NCI-H82 treated with DMSO at 0.1 percent for 48 hours (cell line): ENCODE measurements at regions not wholly inside any gene's neighbourhood (a gene's known extent, or its start where the extent isn't known, plus 50 kb on each side); places are given as distances from the start of the nearest gene placed in this dataset.

ENCODE experiments used
- DNase-seq: peaks from one replicate; lab custom pipeline; 2025; ENCODE audit not compliant: unreplicated experiment; lab: John Stamatoyannopoulos, UW

GRCh38 chr6:33952016-33952415 is 148.2 kb upstream of the MLN start:
- DNase-seq, result no peak

- no peak for DNase-seq
Observed at GRCh38 chr6:33950891-33951889, 147.4 kb upstream of the MLN start.

GRCh38 chr6:33950472-33950881 is 146.7 kb upstream of the MLN start:
- no peak for DNase-seq

GRCh38 chr6:33949877-33950435 is 146.2 kb upstream of the MLN start:
- DNase-seq, result no peak

GRCh38 chr6:33949111-33949510 is 145.3 kb upstream of the MLN start:
- DNase-seq, result no peak

- no peak for DNase-seq
Observed at GRCh38 chr6:33947916-33948594, 144.3 kb upstream of the MLN start.

- no peak for DNase-seq
Observed at GRCh38 chr6:33947047-33947446, 143.2 kb upstream of the MLN start.

GRCh38 chr6:33945931-33946330 is 142.1 kb upstream of the MLN start:
- DNase-seq, result no peak

GRCh38 chr6:33944686-33945411 is 141.0 kb upstream of the MLN start:
- no peak for DNase-seq

- DNase-seq, result no peak
Observed at GRCh38 chr6:33936886-33937285, 133.1 kb upstream of the MLN start.

GRCh38 chr6:33935439-33936080 is 131.8 kb upstream of the MLN start:
- peak; percentile 91 for DNase-seq

GRCh38 chr6:33934731-33935270 is 131.0 kb upstream of the MLN start:
- no peak for DNase-seq

GRCh38 chr6:33933101-33933500 is 129.3 kb upstream of the MLN start:
- DNase-seq, result no peak

GRCh38 chr6:33931799-33932198 is 128.0 kb upstream of the MLN start:
- DNase-seq, result no peak

GRCh38 chr6:33929575-33930288 is 125.9 kb upstream of the MLN start:
- DNase-seq, result peak; percentile 77

- DNase-seq, result no peak
Observed at GRCh38 chr6:33927616-33928015, 123.8 kb upstream of the MLN start.

GRCh38 chr6:33927112-33927511 is 123.3 kb upstream of the MLN start:
- no peak for DNase-seq

- peak; percentile 16 for DNase-seq
Observed at GRCh38 chr6:33926451-33926850, 122.6 kb upstream of the MLN start.

GRCh38 chr6:33925936-33926335 is 122.1 kb upstream of the MLN start:
- no peak for DNase-seq

GRCh38 chr6:33925210-33925609 is 121.4 kb upstream of the MLN start:
- DNase-seq, result no peak
